ENCODE measurements at regions not wholly inside any gene's neighbourhood (a gene's known extent, or its start where the extent isn't known, plus 50 kb on each side); places are given as distances from the start of the nearest gene placed in this dataset.

- TF ChIP-seq POLR2A (IDR thresholded peaks at IDR 0.05; ENCODE audit: low read length) (no peak), CTCF (IDR thresholded peaks at IDR 0.05) (no peak), RAD21 (conservative IDR thresholded peaks at IDR 0.05 in 1 of 2, IDR thresholded peaks at IDR 0.05 in 1 of 2) (no peak), NPAS2 (CRISPR knock-in tag; IDR thresholded peaks at IDR 0.05; ENCODE audit: borderline replicate concordance) (no peak), EP300 (IDR thresholded peaks at IDR 0.05) (no peak), USF2 (IDR thresholded peaks at IDR 0.05) (no peak), MYC (IDR thresholded peaks at IDR 0.05; ENCODE audit: borderline replicate concordance, low read length) (no peak)
- TF ChIP-seq, protein P1, sequence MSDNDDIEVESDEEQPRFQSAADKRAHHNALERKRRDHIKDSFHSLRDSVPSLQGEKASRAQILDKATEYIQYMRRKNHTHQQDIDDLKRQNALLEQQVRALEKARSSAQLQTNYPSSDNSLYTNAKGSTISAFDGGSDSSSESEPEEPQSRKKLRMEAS (IDR thresholded peaks at IDR 0.05) = no peak
Observed at GRCh38 chr18:60784161-60784560, 411.6 kb upstream of the MC4R start.
